ENCODE measurements at regions not wholly inside any gene's neighbourhood (a gene's known extent, or its start where the extent isn't known, plus 50 kb on each side); places are given as distances from the start of the nearest gene placed in this dataset.
A peak's percentile ranks its signal among the peaks of the same experiment; 100 is the strongest.

DNA sequence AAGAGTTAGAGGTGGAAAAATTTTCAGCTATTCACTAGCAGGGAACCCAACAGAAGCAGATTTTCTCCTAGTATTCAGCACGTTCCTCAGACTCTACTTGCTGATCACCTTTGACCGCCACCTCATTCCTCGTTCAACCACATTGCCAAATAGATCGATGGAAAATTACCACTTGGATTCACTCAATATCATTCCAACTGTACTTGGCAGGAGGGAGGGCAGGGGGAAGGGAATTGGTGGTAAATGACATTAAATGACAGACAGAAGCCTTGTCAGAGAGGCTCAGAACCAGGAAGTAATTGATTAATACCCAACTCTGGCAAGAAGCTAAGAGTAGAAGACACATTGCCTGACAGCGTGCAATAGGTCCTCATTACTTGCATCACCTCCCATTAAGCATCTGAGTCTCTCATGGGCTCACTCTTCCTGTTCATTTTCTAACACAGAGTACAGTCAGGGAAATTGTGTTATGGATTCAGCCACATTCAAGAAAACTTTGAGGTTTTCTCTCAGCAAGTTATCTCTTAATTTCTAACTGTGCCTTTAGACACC, 240.5 kb upstream of the FAT3 start:
- peaks cover 19% of the 10 kb centered on the region for H3K4me1 Mint-ChIP-seq (ENCODE audit: low read depth)
- H3K9me3 Mint-ChIP-seq (ENCODE audit: low read depth), result peaks cover 10% of the 10 kb centered on the region
- no peak overlapping the region for H3K4me3 Mint-ChIP-seq (ENCODE audit: unreplicated experiment)
- TF ChIP-seq, protein P1, sequence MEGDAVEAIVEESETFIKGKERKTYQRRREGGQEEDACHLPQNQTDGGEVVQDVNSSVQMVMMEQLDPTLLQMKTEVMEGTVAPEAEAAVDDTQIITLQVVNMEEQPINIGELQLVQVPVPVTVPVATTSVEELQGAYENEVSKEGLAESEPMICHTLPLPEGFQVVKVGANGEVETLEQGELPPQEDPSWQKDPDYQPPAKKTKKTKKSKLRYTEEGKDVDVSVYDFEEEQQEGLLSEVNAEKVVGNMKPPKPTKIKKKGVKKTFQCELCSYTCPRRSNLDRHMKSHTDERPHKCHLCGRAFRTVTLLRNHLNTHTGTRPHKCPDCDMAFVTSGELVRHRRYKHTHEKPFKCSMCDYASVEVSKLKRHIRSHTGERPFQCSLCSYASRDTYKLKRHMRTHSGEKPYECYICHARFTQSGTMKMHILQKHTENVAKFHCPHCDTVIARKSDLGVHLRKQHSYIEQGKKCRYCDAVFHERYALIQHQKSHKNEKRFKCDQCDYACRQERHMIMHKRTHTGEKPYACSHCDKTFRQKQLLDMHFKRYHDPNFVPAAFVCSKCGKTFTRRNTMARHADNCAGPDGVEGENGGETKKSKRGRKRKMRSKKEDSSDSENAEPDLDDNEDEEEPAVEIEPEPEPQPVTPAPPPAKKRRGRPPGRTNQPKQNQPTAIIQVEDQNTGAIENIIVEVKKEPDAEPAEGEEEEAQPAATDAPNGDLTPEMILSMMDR (IDR thresholded peaks at IDR 0.05), result no peak
- H3K27ac Mint-ChIP-seq (ENCODE audit: unreplicated experiment), result no peak overlapping the region
- DNase-seq (ENCODE audit: low spot score), result no peak
- peaks cover 6% of the 10 kb centered on the region for H3K36me3 Mint-ChIP-seq (ENCODE audit: low read depth)
- no peaks in the 10 kb centered on the region for H3K27me3 Mint-ChIP-seq (ENCODE audit: low read depth)

DNA sequence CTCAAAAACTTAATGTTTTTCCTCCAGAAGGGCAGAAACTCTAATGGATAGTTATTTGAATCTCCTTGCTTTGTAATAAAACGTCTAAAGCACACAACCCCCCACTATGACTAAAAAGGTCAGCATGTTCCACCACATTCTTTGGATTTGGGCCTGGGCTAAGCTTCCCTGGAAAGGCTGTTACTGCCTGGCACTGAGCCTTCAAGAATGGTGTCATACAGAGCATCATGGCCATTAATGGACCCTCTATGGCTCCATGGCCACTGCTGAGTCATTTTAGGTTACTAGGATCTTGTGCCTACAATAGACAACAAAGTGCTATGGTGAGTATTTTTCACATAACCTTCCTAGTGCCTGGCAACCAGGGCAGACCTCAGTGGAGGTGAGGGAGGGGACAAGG, 242.6 kb upstream of the FAT3 start:
- no peaks in the 10 kb centered on the region for H3K9me3 Mint-ChIP-seq (ENCODE audit: low read depth)
- no peaks in the 10 kb centered on the region for H3K36me3 Mint-ChIP-seq (ENCODE audit: low read depth)
- DNase-seq (ENCODE audit: low spot score), result no peak
- TF ChIP-seq, protein P1 (IDR thresholded peaks at IDR 0.05), result no peak
- H3K4me1 Mint-ChIP-seq (ENCODE audit: low read depth), result peaks cover 31% of the 10 kb centered on the region
- no peak overlapping the region for H3K4me3 Mint-ChIP-seq (ENCODE audit: unreplicated experiment)
- peak overlapping the region; percentile 84 for H3K27ac Mint-ChIP-seq (ENCODE audit: unreplicated experiment)
- no peaks in the 10 kb centered on the region for H3K27me3 Mint-ChIP-seq (ENCODE audit: low read depth)

DNA sequence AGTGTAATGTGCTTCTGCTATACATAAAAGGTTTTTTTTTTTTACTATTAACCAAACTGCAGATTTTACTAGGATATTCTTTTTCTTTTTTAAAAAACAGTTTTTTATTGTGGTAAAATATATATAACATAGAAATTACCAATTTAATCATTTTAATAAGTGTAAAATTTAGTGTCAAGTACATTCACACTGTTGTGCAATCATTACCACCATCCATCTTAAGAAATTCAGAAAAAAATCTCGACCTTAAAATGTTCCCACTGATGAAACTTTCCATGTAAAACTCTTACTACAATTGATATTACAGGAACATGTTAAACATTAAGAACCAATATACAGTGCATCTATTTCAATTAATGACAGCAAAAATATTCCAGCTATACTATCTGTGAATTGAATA, 244.8 kb upstream of the FAT3 start:
- no peak for DNase-seq (ENCODE audit: low spot score)
- H3K36me3 Mint-ChIP-seq (ENCODE audit: low read depth), result no peaks in the 10 kb centered on the region
- H3K4me1 Mint-ChIP-seq (ENCODE audit: low read depth), result peaks cover 34% of the 10 kb centered on the region
- H3K27ac Mint-ChIP-seq (ENCODE audit: unreplicated experiment), result no peak overlapping the region
- H3K9me3 Mint-ChIP-seq (ENCODE audit: low read depth), result no peaks in the 10 kb centered on the region
- TF ChIP-seq, protein P1 (IDR thresholded peaks at IDR 0.05), result no peak
- no peak overlapping the region for H3K4me3 Mint-ChIP-seq (ENCODE audit: unreplicated experiment)
- H3K27me3 Mint-ChIP-seq (ENCODE audit: low read depth), result no peaks in the 10 kb centered on the region

DNA sequence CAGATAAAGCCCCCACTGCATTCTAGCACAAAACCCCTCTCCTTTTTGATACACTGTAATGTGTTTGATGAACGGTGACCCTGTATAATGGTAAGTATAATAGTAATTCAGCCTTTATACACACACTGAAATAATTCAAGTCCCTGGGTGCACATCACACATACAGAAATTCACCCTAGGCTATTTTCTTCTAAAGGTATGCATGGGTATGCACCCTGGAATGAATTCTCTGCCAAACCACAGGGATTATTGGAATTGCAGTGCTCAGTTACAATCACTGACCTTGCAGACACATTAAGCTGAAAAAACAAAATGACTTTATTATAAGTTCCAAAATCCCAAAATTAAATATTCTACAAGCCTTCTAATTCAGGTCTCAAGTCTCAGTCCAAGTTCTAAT, 245.9 kb upstream of the FAT3 start:
- H3K4me3 Mint-ChIP-seq (ENCODE audit: unreplicated experiment), result no peak overlapping the region
- H3K4me1 Mint-ChIP-seq (ENCODE audit: low read depth), result peaks cover 34% of the 10 kb centered on the region
- DNase-seq (ENCODE audit: low spot score), result no peak
- no peaks in the 10 kb centered on the region for H3K27me3 Mint-ChIP-seq (ENCODE audit: low read depth)
- no peaks in the 10 kb centered on the region for H3K9me3 Mint-ChIP-seq (ENCODE audit: low read depth)
- TF ChIP-seq, protein P1 (IDR thresholded peaks at IDR 0.05), result no peak
- no peaks in the 10 kb centered on the region for H3K36me3 Mint-ChIP-seq (ENCODE audit: low read depth)
- no peak overlapping the region for H3K27ac Mint-ChIP-seq (ENCODE audit: unreplicated experiment)

DNA sequence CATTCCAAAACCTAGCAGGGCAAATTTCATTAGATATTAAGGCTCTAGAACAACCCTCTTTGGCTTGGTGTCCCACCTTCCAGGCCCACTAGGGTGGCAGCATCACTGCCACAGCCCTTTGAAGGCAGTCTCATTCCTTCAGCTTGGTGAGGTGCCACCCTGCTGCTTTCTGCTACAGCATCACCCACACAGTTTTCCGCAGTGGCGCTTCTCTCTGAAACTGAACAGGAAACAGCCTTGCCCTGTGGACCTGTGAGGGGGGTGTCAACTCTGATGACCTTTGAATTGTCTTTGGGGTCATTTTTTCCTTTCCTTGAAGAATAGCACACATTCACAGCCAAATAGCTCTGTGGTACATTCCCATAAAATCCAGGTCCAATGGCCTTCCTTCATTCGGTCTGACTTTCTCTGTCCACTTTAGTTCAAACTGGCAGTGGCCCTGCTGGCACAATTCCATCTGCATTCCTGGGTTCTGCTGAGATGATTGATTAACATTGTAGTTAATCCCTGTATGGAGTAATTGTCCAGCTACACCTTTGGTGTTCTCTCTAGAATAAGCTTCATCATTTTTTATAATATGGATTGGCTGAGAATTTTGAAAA, 251.9 kb upstream of the FAT3 start:
- DNase-seq (ENCODE audit: low spot score), result no peak
- TF ChIP-seq, protein P1 (IDR thresholded peaks at IDR 0.05), result no peak
- Mint-ChIP-seq H3K27ac (ENCODE audit: unreplicated experiment) (no peak overlapping the region), H3K4me3 (ENCODE audit: unreplicated experiment) (no peak overlapping the region), H3K27me3 (ENCODE audit: low read depth) (no peaks in the 10 kb centered on the region), H3K9me3 (ENCODE audit: low read depth) (no peaks in the 10 kb centered on the region), H3K36me3 (ENCODE audit: low read depth) (no peaks in the 10 kb centered on the region), H3K4me1 (ENCODE audit: low read depth) (peaks cover 3% of the 10 kb centered on the region)

Measured in chondrocyte (in vitro differentiated cells).